ENCODE measurements at regions not wholly inside any gene's neighbourhood (a gene's known extent, or its start where the extent isn't known, plus 50 kb on each side); places are given as distances from the start of the nearest gene placed in this dataset.

DNA sequence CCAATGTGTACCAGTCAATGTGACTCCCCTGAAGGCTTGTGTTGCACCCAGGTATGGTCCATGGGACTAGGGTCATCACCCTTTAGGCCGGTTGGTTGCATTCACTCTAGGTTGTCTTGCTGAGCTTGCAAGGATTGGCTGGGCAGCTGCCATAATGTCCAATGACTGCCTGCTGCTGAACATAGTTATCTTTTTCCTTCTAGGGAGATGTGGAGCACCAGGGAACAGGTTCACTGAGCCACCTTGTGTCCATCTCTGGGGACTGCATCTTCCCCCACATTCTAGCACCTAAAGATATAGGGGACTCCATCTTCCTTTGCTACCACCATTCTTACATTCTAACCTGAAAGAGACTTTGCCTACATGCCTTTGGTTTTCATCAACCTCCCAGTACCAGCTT is 580.4 kb upstream of the TBL1XR1 start:
- 0% methylated on average over 1 of the region's 1 CpG for WGBS (ENCODE audit: low lambda C conversion rate)
- TF ChIP-seq STAG1 (CRISPR knock-in tag; IDR thresholded peaks at IDR 0.05) (peak; percentile 90), ZNF253 (CRISPR knock-in tag; IDR thresholded peaks at IDR 0.05; ENCODE audit: borderline replicate concordance) (no peak), MAZ (IDR thresholded peaks at IDR 0.05; ENCODE audit: borderline replicate concordance, low read depth, low read length) (no peak), MAZ (CRISPR knock-in tag; IDR thresholded peaks at IDR 0.05; ENCODE audit: low read depth) (peak; percentile 42; the same call in 1 of the 2 replicates), ZNF878 (CRISPR knock-in tag; IDR thresholded peaks at IDR 0.05) (no peak), SMC3 (IDR thresholded peaks at IDR 0.05; ENCODE audit: low read length) (peak; percentile 90), NONO (IDR thresholded peaks at IDR 0.05) (no peak), NONO (CRISPR knock-in tag; conservative IDR thresholded peaks at IDR 0.05) (no peak), POGZ (CRISPR knock-in tag; IDR thresholded peaks at IDR 0.05) (no peak), ZBTB38 (CRISPR knock-in tag; IDR thresholded peaks at IDR 0.05) (no peak), ZNF674 (CRISPR knock-in tag; IDR thresholded peaks at IDR 0.05; ENCODE audit: low read depth) (no peak), ZNF572 (CRISPR knock-in tag; IDR thresholded peaks at IDR 0.05) (no peak), BHLHE40 (IDR thresholded peaks at IDR 0.05; ENCODE audit: low read length) (no peak), ZFP36 (IDR thresholded peaks at IDR 0.05; ENCODE audit: borderline replicate concordance, low read depth, low read length, partially characterized antibody) (no peak), FOSL2 (CRISPR knock-in tag; IDR thresholded peaks at IDR 0.05) (0 out of 2 replicates have a peak, but pooled peaks have one; percentile 13), RCOR2 (CRISPR knock-in tag; IDR thresholded peaks at IDR 0.05) (no peak)
- TF ChIP-seq, protein P1, sequence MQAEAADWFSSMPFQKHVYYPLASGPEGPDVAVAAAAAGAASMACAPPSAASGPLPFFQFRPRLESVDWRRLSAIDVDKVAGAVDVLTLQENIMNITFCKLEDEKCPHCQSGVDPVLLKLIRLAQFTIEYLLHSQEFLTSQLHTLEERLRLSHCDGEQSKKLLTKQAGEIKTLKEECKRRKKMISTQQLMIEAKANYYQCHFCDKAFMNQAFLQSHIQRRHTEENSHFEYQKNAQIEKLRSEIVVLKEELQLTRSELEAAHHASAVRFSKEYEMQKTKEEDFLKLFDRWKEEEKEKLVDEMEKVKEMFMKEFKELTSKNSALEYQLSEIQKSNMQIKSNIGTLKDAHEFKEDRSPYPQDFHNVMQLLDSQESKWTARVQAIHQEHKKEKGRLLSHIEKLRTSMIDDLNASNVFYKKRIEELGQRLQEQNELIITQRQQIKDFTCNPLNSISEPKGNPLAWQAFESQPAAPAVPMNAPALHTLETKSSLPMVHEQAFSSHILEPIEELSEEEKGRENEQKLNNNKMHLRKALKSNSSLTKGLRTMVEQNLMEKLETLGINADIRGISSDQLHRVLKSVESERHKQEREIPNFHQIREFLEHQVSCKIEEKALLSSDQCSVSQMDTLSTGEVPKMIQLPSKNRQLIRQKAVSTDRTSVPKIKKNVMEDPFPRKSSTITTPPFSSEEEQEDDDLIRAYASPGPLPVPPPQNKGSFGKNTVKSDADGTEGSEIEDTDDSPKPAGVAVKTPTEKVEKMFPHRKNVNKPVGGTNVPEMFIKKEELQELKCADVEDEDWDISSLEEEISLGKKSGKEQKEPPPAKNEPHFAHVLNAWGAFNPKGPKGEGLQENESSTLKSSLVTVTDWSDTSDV (CRISPR knock-in tag; IDR thresholded peaks at IDR 0.05) = no peak
- TF ChIP-seq, protein P2, sequence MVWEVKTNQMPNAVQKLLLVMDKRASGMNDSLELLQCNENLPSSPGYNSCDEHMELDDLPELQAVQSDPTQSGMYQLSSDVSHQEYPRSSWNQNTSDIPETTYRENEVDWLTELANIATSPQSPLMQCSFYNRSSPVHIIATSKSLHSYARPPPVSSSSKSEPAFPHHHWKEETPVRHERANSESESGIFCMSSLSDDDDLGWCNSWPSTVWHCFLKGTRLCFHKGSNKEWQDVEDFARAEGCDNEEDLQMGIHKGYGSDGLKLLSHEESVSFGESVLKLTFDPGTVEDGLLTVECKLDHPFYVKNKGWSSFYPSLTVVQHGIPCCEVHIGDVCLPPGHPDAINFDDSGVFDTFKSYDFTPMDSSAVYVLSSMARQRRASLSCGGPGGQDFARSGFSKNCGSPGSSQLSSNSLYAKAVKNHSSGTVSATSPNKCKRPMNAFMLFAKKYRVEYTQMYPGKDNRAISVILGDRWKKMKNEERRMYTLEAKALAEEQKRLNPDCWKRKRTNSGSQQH (CRISPR knock-in tag; IDR thresholded peaks at IDR 0.05; ENCODE audit: low read depth) = no peak
- TF ChIP-seq, protein P3, sequence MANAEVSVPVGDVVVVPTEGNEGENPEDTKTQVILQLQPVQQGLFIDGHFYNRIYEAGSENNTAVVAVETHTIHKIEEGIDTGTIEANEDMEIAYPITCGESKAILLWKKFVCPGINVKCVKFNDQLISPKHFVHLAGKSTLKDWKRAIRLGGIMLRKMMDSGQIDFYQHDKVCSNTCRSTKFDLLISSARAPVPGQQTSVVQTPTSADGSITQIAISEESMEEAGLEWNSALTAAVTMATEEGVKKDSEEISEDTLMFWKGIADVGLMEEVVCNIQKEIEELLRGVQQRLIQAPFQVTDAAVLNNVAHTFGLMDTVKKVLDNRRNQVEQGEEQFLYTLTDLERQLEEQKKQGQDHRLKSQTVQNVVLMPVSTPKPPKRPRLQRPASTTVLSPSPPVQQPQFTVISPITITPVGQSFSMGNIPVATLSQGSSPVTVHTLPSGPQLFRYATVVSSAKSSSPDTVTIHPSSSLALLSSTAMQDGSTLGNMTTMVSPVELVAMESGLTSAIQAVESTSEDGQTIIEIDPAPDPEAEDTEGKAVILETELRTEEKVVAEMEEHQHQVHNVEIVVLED (CRISPR knock-in tag; IDR thresholded peaks at IDR 0.05; ENCODE audit: borderline replicate concordance) = no peak
- TF ChIP-seq, protein P4, sequence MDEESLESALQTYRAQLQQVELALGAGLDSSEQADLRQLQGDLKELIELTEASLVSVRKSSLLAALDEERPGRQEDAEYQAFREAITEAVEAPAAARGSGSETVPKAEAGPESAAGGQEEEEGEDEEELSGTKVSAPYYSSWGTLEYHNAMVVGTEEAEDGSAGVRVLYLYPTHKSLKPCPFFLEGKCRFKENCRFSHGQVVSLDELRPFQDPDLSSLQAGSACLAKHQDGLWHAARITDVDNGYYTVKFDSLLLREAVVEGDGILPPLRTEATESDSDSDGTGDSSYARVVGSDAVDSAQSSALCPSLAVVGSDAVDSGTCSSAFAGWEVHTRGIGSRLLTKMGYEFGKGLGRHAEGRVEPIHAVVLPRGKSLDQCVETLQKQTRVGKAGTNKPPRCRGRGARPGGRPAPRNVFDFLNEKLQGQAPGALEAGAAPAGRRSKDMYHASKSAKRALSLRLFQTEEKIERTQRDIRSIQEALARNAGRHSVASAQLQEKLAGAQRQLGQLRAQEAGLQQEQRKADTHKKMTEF (CRISPR knock-in tag; IDR thresholded peaks at IDR 0.05) = no peak

More for the DNA sequence above, 580.4 kb upstream of the TBL1XR1 start:
- ChIA-PET CTCF (ENCODE audit: low intra/inter-chr PET ratio, low total read pairs) (no interaction called here), POLR2A (no interaction called here)
- in situ Hi-C loops (cut with HindIII; ENCODE audit: extremely low pct_ligation_motif_present, low pct_unique_long_range_greater_than_20kb) (loop anchor here (10.0 to 25.0 kb wide), 2 partner anchors 413 to 1265 kb away; no protein-coding TSS in a partner anchor), intact Hi-C loops (cut with micrococcal nuclease; ENCODE audit: unreplicated experiment) (loop anchor here (2.0 to 5.0 kb wide), 4 partner anchors 400 to 1263 kb away; no protein-coding TSS in a partner anchor)
- BruUV-seq (replicated peaks) = no TSS peak
- FAIRE-seq (peak; percentile 67), ATAC-seq (peak; percentile 97), DNase-seq (ENCODE audit: low spot score) (peak; percentile 52)
- H3K27ac ChIP-seq (ENCODE audit: extremely low read length, insufficient read depth, low read length) = no peak overlapping the region
- H4K20me1 ChIP-seq (ENCODE audit: insufficient read depth, low read length) = no peaks in the 10 kb centered on the region
- no peaks in the 10 kb centered on the region for H3K4me1 ChIP-seq (ENCODE audit: insufficient read depth, low read length)
- H3K79me2 ChIP-seq (ENCODE audit: insufficient read depth, low read length) = no peaks in the 10 kb centered on the region
- no peak overlapping the region for H3K9ac ChIP-seq (ENCODE audit: insufficient read depth, low read depth, low read length)
- H3K9me3 ChIP-seq (ENCODE audit: low read length) = no peaks in the 10 kb centered on the region
- 0 out of 5 replicates have a peak, but pooled peaks cover 0 to 2% of the 10 kb centered on the region in 2 experiments for H3K27me3 ChIP-seq (ENCODE audit: control insufficient read depth in 1 of 2, insufficient read depth in 2 of 2, low read length in 2 of 2)
- no peak overlapping the region for H3K4me2 ChIP-seq (ENCODE audit: low read depth, low read length)
- no peak overlapping the region for H2AFZ ChIP-seq (ENCODE audit: low read length)
- H3K36me3 ChIP-seq (replicated peaks in 1 of 2; ENCODE audit: control insufficient read depth in 1 of 2, insufficient read depth in 2 of 2, low read length in 2 of 2) = no peaks in the 10 kb centered on the region
- H3K4me3 ChIP-seq (replicated peaks in 1 of 3; ENCODE audit: insufficient read depth in 1 of 3, low read depth in 2 of 3, low read length in 3 of 3) = no peak overlapping the region
